Mesenchymal stem cell (in vitro differentiated cells and primary cell): ENCODE measurements at regions not wholly inside any gene's neighbourhood (a gene's known extent, or its start where the extent isn't known, plus 50 kb on each side); places are given as distances from the start of the nearest gene placed in this dataset.

Experiments
- DNase-seq: peaks from one replicate; pipeline ENCODE4 v3.0.0-alpha.2; 2013
- H2AFZ ChIP-seq: one replicate; pipeline ENCODE4 v1.6.1; 2013; ENCODE audit warnings: low read depth, mild to moderate bottlenecking, control low read depth, inconsistent platforms, low read length, moderate library complexity
- H2AK5ac ChIP-seq: 2 replicates; pipeline ENCODE4 v1.6.1; 2013; ENCODE audit warnings: low read length, moderate library complexity, mild to moderate bottlenecking, inconsistent platforms; ENCODE audit not compliant: severe bottlenecking
- H2BK120ac ChIP-seq: one replicate; pipeline ENCODE4 v1.6.1; 2013; ENCODE audit warnings: low read depth, mild to moderate bottlenecking, inconsistent platforms, low read length, moderate library complexity
- H2BK12ac ChIP-seq, 2 experiments: one replicate each; pipeline ENCODE4 v1.6.1; 2013; ENCODE audit warnings: inconsistent platforms in 2 of 2, low read length in 2 of 2, mild to moderate bottlenecking in 2 of 2, moderate library complexity in 2 of 2, control low read depth in 1 of 2
- H2BK15ac ChIP-seq: one replicate; pipeline ENCODE4 v1.6.1; 2013; ENCODE audit warnings: mild to moderate bottlenecking, low read depth, inconsistent platforms; ENCODE audit not compliant: poor library complexity, severe bottlenecking
- H2BK5ac ChIP-seq: 2 replicates; pipeline ENCODE4 v1.6.1; 2013; ENCODE audit warnings: low read depth, mild to moderate bottlenecking, low read length, control low read depth, inconsistent platforms; ENCODE audit not compliant: poor library complexity, severe bottlenecking
- H3K14ac ChIP-seq, 2 experiments: one replicate each; pipeline ENCODE4 v1.6.1; 2013; ENCODE audit warnings: inconsistent platforms in 2 of 2, low read length in 2 of 2, control low read depth in 1 of 2, mild to moderate bottlenecking in 1 of 2, moderate library complexity in 1 of 2
- H3K18ac ChIP-seq, 2 experiments: one replicate each; pipeline ENCODE4 v1.6.1; 2013; ENCODE audit warnings: inconsistent platforms in 2 of 2, low read length in 2 of 2, control low read depth in 1 of 2, low read depth in 1 of 2, mild to moderate bottlenecking in 1 of 2
- H3K23ac ChIP-seq, 2 experiments: one replicate each; pipeline ENCODE4 v1.6.1; 2013; ENCODE audit warnings: inconsistent platforms in 2 of 2, low read length in 2 of 2, mild to moderate bottlenecking in 2 of 2, moderate library complexity in 2 of 2, control low read depth in 1 of 2
- H3K27ac ChIP-seq: 2 replicates; pipeline ENCODE4 v1.5.1; 2013; ENCODE audit warnings: mild to moderate bottlenecking, moderate library complexity, low read length, control low read depth, inconsistent platforms; ENCODE audit not compliant: poor library complexity, severe bottlenecking
- H3K27me3 ChIP-seq, 2 experiments: 2 replicates each; pipeline versions ENCODE4 v1.6.1 to v1.7.0; 2013; ENCODE audit warnings: low read length in 2 of 2, mild to moderate bottlenecking in 2 of 2, moderate library complexity in 2 of 2, control low read depth in 1 of 2, inconsistent platforms in 1 of 2; ENCODE audit not compliant: control insufficient read depth in 1 of 2, insufficient read depth in 1 of 2
- H3K36me3 ChIP-seq, 2 experiments: 2 replicates each; pipeline versions ENCODE4 v1.6.1 to v1.7.0; 2013; ENCODE audit warnings: low read length in 2 of 2, control low read depth in 1 of 2, inconsistent platforms in 1 of 2, low read depth in 1 of 2, mild to moderate bottlenecking in 1 of 2; ENCODE audit not compliant: insufficient read depth in 2 of 2, control insufficient read depth in 1 of 2
- H3K4ac ChIP-seq, 2 experiments: one replicate each; pipeline ENCODE4 v1.6.1; 2013; ENCODE audit warnings: inconsistent platforms in 2 of 2, low read length in 2 of 2, mild to moderate bottlenecking in 2 of 2, moderate library complexity in 2 of 2, control low read depth in 1 of 2, low read depth in 1 of 2
- H3K4me1 ChIP-seq: 2 replicates; pipeline ENCODE4 v1.6.1; 2013; ENCODE audit warnings: low read depth, low read length, control low read depth; ENCODE audit not compliant: control insufficient read depth, insufficient read depth
- H3K4me2 ChIP-seq: 2 replicates; pipeline ENCODE4 v1.6.1; 2013; ENCODE audit warnings: low read length, mild to moderate bottlenecking, inconsistent platforms; ENCODE audit not compliant: poor library complexity, severe bottlenecking
- H3K4me3 ChIP-seq, 2 experiments: 2 replicates each; pipeline versions ENCODE4 v1.5.1 to v1.7.0; 2013; ENCODE audit warnings: low read length in 2 of 2, mild to moderate bottlenecking in 2 of 2, control low read depth in 1 of 2, low read depth in 1 of 2; ENCODE audit not compliant: insufficient read depth in 1 of 2
- H3K79me1 ChIP-seq: replicated peaks from 2 replicates; pipeline ENCODE4 v1.6.1; 2013; ENCODE audit warnings: mild to moderate bottlenecking, control low read depth, low read length, inconsistent platforms; ENCODE audit not compliant: poor library complexity, severe bottlenecking
- H3K9ac ChIP-seq: 2 replicates; pipeline ENCODE4 v1.7.0; 2013; ENCODE audit warnings: mild to moderate bottlenecking, low read length, moderate library complexity
- H3K9me3 ChIP-seq: 2 replicates; pipeline ENCODE4 v1.7.0; 2013; ENCODE audit warnings: mild to moderate bottlenecking, low read length; ENCODE audit not compliant: control insufficient read depth
- H4K8ac ChIP-seq: one replicate; pipeline ENCODE4 v1.6.1; 2013; ENCODE audit warnings: inconsistent platforms, mild to moderate bottlenecking, low read length, moderate library complexity
- H4K91ac ChIP-seq: one replicate; pipeline ENCODE4 v1.6.1; 2013; ENCODE audit warnings: mild to moderate bottlenecking, low read length, inconsistent platforms
- WGBS: methylation state at CpG from one replicate; pipeline ENCODE4 v1.1.7; 2013; ENCODE audit warnings: mixed read lengths; 5-methylcytosine and 5-hydroxymethylcytosine counted together

GRCh38 chr3:104989878-104990277 lies 376.8 kb upstream of the ALCAM start:
- Histone ChIP-seq H3K27ac (no peak overlapping the region), H2BK12ac (no peak overlapping the region), H2BK15ac (no peak overlapping the region), H3K4ac (no peak overlapping the region), H3K4me3 (no peak overlapping the region), H2BK120ac (no peak overlapping the region), H3K27me3 (no peaks in the 10 kb centered on the region), H2AK5ac (no peak overlapping the region), H3K4me1 (no peaks in the 10 kb centered on the region), H3K23ac (no peak overlapping the region), H3K36me3 (no peaks in the 10 kb centered on the region), H2BK5ac (no peak overlapping the region), H3K9me3 (no peaks in the 10 kb centered on the region), H4K91ac (no peak overlapping the region), H3K9ac (no peak overlapping the region), H3K18ac (no peak overlapping the region), H4K8ac (no peak overlapping the region), H3K79me1 (no peaks in the 10 kb centered on the region), H3K14ac (no peak overlapping the region), H3K4me2 (no peak overlapping the region), H2AFZ (no peak overlapping the region)
- WGBS: 85% methylated on average over 1 of the region's 1 CpG
- DNase-seq: peak; percentile 7

GRCh38 chr3:104990758-104991157 lies 376.0 kb upstream of the ALCAM start:
- no peak overlapping the region for H4K8ac ChIP-seq
- no peak overlapping the region for H3K4me3 ChIP-seq
- no peak overlapping the region for H2AK5ac ChIP-seq
- no peak overlapping the region for H3K27ac ChIP-seq
- H2BK12ac ChIP-seq: no peak overlapping the region
- no peak overlapping the region for H2BK15ac ChIP-seq
- no CpG with 5 or more reads among the region's 2 CpGs for WGBS
- no peak overlapping the region for H4K91ac ChIP-seq
- H3K36me3 ChIP-seq: no peaks in the 10 kb centered on the region
- no peak overlapping the region for H3K23ac ChIP-seq
- H3K9ac ChIP-seq: no peak overlapping the region
- no peaks in the 10 kb centered on the region for H3K27me3 ChIP-seq
- no peak overlapping the region for H3K14ac ChIP-seq
- no peaks in the 10 kb centered on the region for H3K9me3 ChIP-seq
- no peak overlapping the region for H3K4me2 ChIP-seq
- no peak overlapping the region for H2BK120ac ChIP-seq
- H2BK5ac ChIP-seq: no peak overlapping the region
- no peaks in the 10 kb centered on the region for H3K79me1 ChIP-seq
- no peak overlapping the region for H3K18ac ChIP-seq
- DNase-seq: no peak
- H3K4me1 ChIP-seq: no peaks in the 10 kb centered on the region
- no peak overlapping the region for H2AFZ ChIP-seq
- no peak overlapping the region for H3K4ac ChIP-seq

- Histone ChIP-seq H3K79me1 (no peaks in the 10 kb centered on the region), H2AFZ (no peak overlapping the region), H4K91ac (no peak overlapping the region), H4K8ac (peak overlapping the region; percentile 54), H3K4ac (peak overlapping the region in 1 of 2 experiments; percentile 11), H3K27ac (no peak overlapping the region), H3K36me3 (no peaks in the 10 kb centered on the region), H2BK12ac (no peak overlapping the region), H3K23ac (no peak overlapping the region), H3K14ac (no peak overlapping the region), H2BK5ac (no peak overlapping the region), H3K9ac (no peak overlapping the region), H2BK15ac (no peak overlapping the region), H3K18ac (no peak overlapping the region), H3K4me2 (no peak overlapping the region), H2BK120ac (no peak overlapping the region), H3K4me3 (no peak overlapping the region), H3K4me1 (no peaks in the 10 kb centered on the region), H3K27me3 (no peaks in the 10 kb centered on the region), H2AK5ac (no peak overlapping the region), H3K9me3 (no peaks in the 10 kb centered on the region)
- 80% methylated on average over 3 of the region's 3 CpGs for WGBS
- no peak for DNase-seq
Observed at GRCh38 chr3:104992676-104993075, 374.0 kb upstream of the ALCAM start.

GRCh38 chr3:105006164-105006563 lies 360.5 kb upstream of the ALCAM start:
- Histone ChIP-seq H3K4me3 (no peak overlapping the region), H3K79me1 (no peaks in the 10 kb centered on the region), H2BK120ac (no peak overlapping the region), H2BK5ac (no peak overlapping the region), H3K4me2 (no peak overlapping the region), H2BK15ac (no peak overlapping the region), H3K4ac (no peak overlapping the region), H4K91ac (no peak overlapping the region), H3K18ac (no peak overlapping the region), H2BK12ac (no peak overlapping the region), H2AFZ (no peak overlapping the region), H3K23ac (no peak overlapping the region), H3K4me1 (no peaks in the 10 kb centered on the region), H3K36me3 (no peaks in the 10 kb centered on the region), H2AK5ac (no peak overlapping the region), H3K14ac (no peak overlapping the region), H3K27me3 (no peaks in the 10 kb centered on the region), H3K27ac (no peak overlapping the region), H3K9ac (no peak overlapping the region), H4K8ac (no peak overlapping the region), H3K9me3 (no peaks in the 10 kb centered on the region)
- DNase-seq: no peak
